ENCODE measurements at regions not wholly inside any gene's neighbourhood (a gene's known extent, or its start where the extent isn't known, plus 50 kb on each side); places are given as distances from the start of the nearest gene placed in this dataset.
A peak's percentile ranks its signal among the peaks of the same experiment; 100 is the strongest.

DNA sequence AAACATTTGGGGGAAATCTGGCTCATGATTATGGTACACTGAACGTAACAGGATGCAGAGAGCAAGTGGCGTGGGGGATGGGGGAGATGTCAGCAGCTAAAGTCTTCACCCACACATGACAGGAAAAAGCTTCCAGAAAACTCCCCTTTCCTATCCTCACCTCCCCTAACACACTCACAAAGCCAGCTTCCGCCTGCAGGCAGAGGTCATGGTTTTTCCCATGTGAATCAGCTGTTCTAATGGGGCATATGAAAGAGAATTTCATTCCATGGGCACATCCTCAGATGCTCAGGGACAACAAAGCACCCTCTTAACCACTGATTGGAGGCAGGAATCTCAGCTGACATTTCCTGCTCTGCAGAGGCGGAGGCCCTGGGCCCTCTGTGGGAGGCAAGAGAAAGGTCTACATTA is 129.1 kb downstream of the TSN start:
- in situ Hi-C loops (cut with HindIII; ENCODE audit: low sequenced_read_pairs), result no loop called here
- no peak overlapping the region for H3K4me3 ChIP-seq (ENCODE audit: low read depth, low read length)
- TF ChIP-seq, protein P1, sequence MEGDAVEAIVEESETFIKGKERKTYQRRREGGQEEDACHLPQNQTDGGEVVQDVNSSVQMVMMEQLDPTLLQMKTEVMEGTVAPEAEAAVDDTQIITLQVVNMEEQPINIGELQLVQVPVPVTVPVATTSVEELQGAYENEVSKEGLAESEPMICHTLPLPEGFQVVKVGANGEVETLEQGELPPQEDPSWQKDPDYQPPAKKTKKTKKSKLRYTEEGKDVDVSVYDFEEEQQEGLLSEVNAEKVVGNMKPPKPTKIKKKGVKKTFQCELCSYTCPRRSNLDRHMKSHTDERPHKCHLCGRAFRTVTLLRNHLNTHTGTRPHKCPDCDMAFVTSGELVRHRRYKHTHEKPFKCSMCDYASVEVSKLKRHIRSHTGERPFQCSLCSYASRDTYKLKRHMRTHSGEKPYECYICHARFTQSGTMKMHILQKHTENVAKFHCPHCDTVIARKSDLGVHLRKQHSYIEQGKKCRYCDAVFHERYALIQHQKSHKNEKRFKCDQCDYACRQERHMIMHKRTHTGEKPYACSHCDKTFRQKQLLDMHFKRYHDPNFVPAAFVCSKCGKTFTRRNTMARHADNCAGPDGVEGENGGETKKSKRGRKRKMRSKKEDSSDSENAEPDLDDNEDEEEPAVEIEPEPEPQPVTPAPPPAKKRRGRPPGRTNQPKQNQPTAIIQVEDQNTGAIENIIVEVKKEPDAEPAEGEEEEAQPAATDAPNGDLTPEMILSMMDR (IDR thresholded peaks at IDR 0.05; ENCODE audit: low read depth, low read length), result no peak
- no peak for DNase-seq (ENCODE audit: low read depth, low spot score)

DNA sequence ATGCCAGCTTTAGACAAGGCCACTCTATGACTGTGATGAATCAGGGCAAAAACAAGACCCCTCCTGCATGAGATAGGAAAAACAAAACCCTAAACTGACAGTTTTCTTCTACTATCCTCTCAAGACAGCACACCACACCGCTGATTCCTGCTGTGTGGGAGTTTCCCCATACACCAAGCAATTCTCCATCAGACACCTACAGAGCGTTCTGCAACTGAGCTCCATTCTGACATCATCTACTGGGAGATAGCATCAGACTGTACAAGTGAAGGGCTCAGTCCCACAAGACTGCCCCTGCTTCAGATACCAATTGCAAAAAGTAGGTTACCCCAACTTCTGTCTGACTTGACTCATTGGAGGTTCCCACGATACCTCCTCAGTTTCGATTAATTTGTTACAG is 130.6 kb downstream of the TSN start:
- no peak overlapping the region for H3K4me3 ChIP-seq (ENCODE audit: low read depth, low read length)
- no peak for DNase-seq (ENCODE audit: low read depth, low spot score)
- TF ChIP-seq, protein P1 (IDR thresholded peaks at IDR 0.05; ENCODE audit: low read depth, low read length), result no peak
- in situ Hi-C loops (cut with HindIII; ENCODE audit: low sequenced_read_pairs), result no loop called here

DNA sequence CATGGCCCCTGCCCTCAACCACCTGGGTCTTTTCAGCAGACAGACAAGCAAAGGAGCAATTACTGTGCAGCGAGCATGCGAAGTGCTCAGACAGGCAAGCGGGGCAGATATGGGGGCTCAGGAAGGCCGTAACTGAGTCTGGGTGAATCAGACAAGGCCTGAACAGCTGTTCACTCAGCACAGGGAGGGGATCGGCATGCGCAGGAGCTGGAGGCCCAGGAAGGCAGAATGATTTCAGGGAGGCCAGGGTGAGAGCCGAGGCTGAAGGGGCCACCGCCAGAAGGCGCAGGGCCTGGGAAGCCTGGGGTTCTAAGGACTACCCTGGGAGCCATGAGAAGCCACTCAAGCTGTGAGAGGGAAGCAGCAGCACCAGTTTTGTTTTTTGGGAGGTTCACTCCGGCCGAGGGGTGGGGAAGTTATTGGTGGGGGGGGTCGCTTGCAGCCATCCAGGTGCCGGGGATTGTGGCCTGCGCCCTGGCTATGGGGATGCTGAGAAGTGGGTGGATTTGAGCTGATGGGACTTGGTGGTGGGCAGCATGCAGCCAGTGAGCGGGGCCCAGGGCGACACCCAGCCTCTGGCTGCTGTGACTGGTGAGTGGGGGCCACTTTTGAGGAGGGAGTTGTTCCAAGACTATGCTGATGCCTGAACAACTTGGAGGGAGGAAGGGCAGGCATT is 132.2 kb downstream of the TSN start:
- TF ChIP-seq, protein P1 (IDR thresholded peaks at IDR 0.05; ENCODE audit: low read depth, low read length), result no peak
- H3K4me3 ChIP-seq (ENCODE audit: low read depth, low read length), result no peak overlapping the region
- DNase-seq (ENCODE audit: low read depth, low spot score), result no peak
- in situ Hi-C loops (cut with HindIII; ENCODE audit: low sequenced_read_pairs), result no loop called here

DNA sequence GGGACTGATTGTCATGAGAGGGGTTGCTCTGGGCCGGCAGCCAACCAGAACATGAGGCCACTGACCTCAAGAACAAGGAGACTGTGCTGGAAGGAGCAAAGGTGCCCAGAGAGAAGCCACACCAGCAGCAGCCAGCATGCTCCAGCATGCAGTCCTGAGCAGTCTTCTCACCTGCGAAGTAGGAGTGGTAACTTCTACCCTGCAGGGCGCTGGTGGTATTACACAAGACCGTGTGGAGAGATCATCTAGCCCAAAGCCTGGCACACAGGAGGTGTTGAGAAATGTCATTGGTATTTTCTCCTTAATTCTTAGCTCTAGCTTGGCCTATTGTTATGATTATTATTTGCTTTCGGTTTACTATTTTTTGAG is 132.7 kb downstream of the TSN start:
- in situ Hi-C loops (cut with HindIII; ENCODE audit: low sequenced_read_pairs), result no loop called here
- DNase-seq (ENCODE audit: low read depth, low spot score), result no peak
- no peak overlapping the region for H3K4me3 ChIP-seq (ENCODE audit: low read depth, low read length)
- TF ChIP-seq, protein P1 (IDR thresholded peaks at IDR 0.05; ENCODE audit: low read depth, low read length), result peak; percentile 19

DNA sequence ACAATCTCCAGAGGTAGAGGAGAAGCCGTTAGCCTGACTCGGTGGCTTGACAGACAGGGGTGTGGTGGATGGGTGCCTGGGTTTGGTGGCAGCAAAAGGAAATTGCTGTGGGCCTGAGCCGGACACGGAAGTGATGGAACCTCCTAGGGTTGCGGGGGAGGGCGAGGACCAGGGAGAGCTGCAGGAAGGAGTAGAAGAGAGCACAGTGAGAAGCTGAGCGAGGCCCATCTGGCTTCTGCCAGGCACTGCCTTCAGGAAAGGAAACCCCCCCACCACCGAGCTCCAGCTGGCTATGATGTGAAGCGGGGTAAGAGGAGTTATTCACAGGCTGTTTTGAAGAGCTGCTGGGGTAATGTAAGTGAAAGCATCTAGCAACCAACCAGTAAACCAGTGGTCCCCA is 134.6 kb downstream of the TSN start:
- DNase-seq (ENCODE audit: low read depth, low spot score), result no peak
- H3K4me3 ChIP-seq (ENCODE audit: low read depth, low read length), result no peak overlapping the region
- in situ Hi-C loops (cut with HindIII; ENCODE audit: low sequenced_read_pairs), result no loop called here
- TF ChIP-seq, protein P1 (IDR thresholded peaks at IDR 0.05; ENCODE audit: low read depth, low read length), result no peak

DNA sequence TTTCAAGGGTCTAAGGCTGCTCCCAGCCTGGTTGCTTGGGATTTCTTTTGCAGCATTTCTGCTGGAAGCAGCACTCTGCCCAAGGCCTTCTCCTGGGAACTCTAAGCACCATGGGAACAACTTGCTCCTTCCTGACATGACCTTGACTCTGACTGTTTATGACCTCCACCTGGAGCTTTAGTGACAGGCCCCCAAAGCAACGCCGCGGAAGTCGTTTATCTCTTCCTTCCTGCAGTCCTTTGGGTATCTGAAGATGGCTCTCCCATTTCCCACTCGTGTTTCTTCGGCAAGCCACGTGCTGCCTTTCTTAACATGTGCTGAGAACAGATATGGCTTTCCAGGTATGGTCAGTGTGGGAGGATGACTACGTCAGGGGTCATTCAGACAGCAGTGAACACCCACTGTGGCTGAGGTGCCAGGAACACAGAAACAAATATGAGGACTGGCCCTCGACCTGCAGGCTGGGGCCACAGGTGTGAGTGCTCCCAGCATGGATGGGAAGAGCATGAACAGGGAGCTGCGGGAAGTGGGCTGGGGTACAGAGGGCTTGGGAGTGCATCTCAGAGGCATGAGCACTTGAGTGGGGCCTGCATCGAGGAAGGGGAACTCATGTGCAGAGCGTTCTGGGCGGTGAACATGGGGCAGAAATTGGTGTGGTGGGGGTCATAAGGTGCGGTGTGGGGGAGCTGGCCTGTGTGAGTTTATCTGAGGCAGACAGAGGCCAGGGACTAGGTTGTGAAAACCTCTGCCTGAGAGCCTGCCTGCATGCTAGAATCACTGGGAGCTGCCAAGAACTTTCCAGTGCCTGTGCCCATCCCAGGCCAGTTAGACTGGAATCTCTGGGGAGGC is 140.5 kb downstream of the TSN start:
- DNase-seq (ENCODE audit: low read depth, low spot score), result no peak
- in situ Hi-C loops (cut with HindIII; ENCODE audit: low sequenced_read_pairs), result no loop called here
- TF ChIP-seq, protein P1 (IDR thresholded peaks at IDR 0.05; ENCODE audit: low read depth, low read length), result no peak
- H3K4me3 ChIP-seq (ENCODE audit: low read depth, low read length), result no peak overlapping the region

All from astrocyte of the spinal cord (primary cell).